Stimulated activated CD4-positive, alpha-beta T cell treated with anti-CD3 and anti-CD28 coated beads, Interleukin-15, amount 100 ng/mL, for 24 hours (primary cell): ENCODE measurements at regions not wholly inside any gene's neighbourhood (a gene's known extent, or its start where the extent isn't known, plus 50 kb on each side); places are given as distances from the start of the nearest gene placed in this dataset.

Experiments
- DNase-seq: peaks from one replicate; pipeline ENCODE4 v3.0.0-alpha.2; 2020

- DNase-seq, result no peak
These were observed 1471.2 kb upstream of the NUDT12 start for GRCh38 chr5:105033637-105034400.

- no peak for DNase-seq
These were observed 1470.3 kb upstream of the NUDT12 start for GRCh38 chr5:105032917-105033316.

GRCh38 chr5:105030153-105030552, 1467.6 kb upstream of the NUDT12 start:
- DNase-seq, result no peak

- DNase-seq, result no peak
These were observed 1452.5 kb upstream of the NUDT12 start for GRCh38 chr5:105015098-105015497.

GRCh38 chr5:104998572-104998971, 1436.0 kb upstream of the NUDT12 start:
- no peak for DNase-seq

- DNase-seq, result no peak
These were observed 1435.6 kb upstream of the NUDT12 start for GRCh38 chr5:104998169-104998568.

GRCh38 chr5:104987074-104987473, 1424.5 kb upstream of the NUDT12 start:
- no peak for DNase-seq

GRCh38 chr5:104977529-104977928, 1414.9 kb upstream of the NUDT12 start:
- no peak for DNase-seq

- DNase-seq, result no peak
These were observed 1405.3 kb upstream of the NUDT12 start for GRCh38 chr5:104967806-104968410.

GRCh38 chr5:104965006-104965405, 1402.4 kb upstream of the NUDT12 start:
- no peak for DNase-seq

- DNase-seq, result no peak
These were observed 1392.9 kb upstream of the NUDT12 start for GRCh38 chr5:104955479-104955878.

- no peak for DNase-seq
These were observed 1390.3 kb upstream of the NUDT12 start for GRCh38 chr5:104952876-104953275.

- no peak for DNase-seq
These were observed 1389.2 kb upstream of the NUDT12 start for GRCh38 chr5:104951829-104952228.

GRCh38 chr5:104947076-104947475, 1384.5 kb upstream of the NUDT12 start:
- DNase-seq, result no peak

- DNase-seq, result no peak
These were observed 1380.1 kb upstream of the NUDT12 start for GRCh38 chr5:104942735-104943134.

GRCh38 chr5:104941030-104941645, 1378.5 kb upstream of the NUDT12 start:
- no peak for DNase-seq

- DNase-seq, result no peak
These were observed 1375.0 kb upstream of the NUDT12 start for GRCh38 chr5:104937598-104937997.

- DNase-seq, result no peak
These were observed 1369.8 kb upstream of the NUDT12 start for GRCh38 chr5:104932431-104932830.

- DNase-seq, result no peak
These were observed 1366.4 kb upstream of the NUDT12 start for GRCh38 chr5:104928906-104929520.

- no peak for DNase-seq
These were observed 1352.6 kb upstream of the NUDT12 start for GRCh38 chr5:104915226-104915625.

- DNase-seq, result no peak
These were observed 1352.0 kb upstream of the NUDT12 start for GRCh38 chr5:104914536-104915070.

GRCh38 chr5:104913841-104914281, 1351.3 kb upstream of the NUDT12 start:
- DNase-seq, result no peak

GRCh38 chr5:104909803-104910202, 1347.2 kb upstream of the NUDT12 start:
- no peak for DNase-seq
